GM18867 (cell line): ENCODE measurements at regions not wholly inside any gene's neighbourhood (a gene's known extent, or its start where the extent isn't known, plus 50 kb on each side); places are given as distances from the start of the nearest gene placed in this dataset.

ENCODE experiments used
- ATAC-seq: cut with Tn5 transposase; IDR thresholded peaks from one replicate; pipeline ENCODE4 v1.9.1; 2021; ENCODE audit warnings: mild to moderate bottlenecking, moderate library complexity; ENCODE audit not compliant: unreplicated experiment

DNA sequence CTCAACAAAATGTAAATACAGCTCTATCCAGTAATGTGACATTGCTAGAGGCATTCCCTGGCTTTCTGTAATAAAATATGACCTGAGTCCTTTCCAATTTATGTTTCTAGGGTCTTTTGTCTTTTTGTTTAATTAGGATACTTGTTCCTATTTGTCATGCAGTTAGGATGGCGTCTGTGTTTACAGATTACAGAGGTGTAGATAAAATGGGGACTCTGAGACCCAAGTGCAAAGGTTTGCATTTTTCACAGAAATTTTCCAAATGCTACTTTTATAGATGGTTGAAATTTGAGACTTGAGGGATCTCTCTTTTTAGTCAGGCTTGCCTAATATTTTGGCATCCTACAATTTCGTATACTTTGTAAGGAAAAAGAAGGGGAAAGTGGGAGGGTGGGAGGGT lies 332.4 kb downstream of the PTEN start:
- no peak for ATAC-seq

DNA sequence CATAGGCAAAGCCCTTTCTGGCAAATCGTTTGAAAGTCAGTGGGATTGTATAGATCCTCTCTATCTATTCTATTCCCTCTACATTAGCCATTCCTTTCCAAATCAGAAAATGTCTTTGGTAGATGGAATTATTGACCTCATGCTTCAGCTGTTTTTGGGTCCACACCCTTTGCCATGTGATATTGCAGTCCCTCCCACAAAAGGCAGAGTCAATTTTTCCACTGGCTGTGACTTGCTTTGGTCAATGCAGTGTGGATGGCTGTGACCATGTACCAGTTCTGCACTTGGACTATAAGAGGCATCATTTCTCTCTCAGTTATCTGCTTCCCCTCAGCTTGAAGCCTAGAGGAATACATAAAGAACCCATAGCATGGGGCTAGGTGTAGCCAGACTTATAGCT lies 332.9 kb downstream of the PTEN start:
- no peak for ATAC-seq

DNA sequence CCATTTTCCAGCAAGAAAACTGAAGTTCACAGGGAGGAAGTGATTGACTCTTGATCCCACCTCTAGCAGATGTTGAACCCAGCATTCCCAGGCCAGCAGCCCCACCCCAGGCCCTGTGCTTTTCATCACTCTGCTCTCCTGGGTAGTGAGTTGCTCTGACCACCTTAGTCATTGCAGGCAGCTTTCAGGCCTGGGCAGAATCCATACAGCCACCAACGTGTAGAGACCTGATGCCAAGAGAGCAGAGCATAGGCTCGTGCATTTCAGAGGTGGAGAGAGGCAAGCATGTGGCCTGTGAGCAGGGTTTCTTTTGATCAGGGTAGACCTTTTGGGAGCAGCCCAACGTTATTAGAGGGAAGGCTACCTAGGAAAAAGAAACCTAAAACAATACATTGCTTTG lies 334.6 kb downstream of the PTEN start:
- no peak for ATAC-seq

DNA sequence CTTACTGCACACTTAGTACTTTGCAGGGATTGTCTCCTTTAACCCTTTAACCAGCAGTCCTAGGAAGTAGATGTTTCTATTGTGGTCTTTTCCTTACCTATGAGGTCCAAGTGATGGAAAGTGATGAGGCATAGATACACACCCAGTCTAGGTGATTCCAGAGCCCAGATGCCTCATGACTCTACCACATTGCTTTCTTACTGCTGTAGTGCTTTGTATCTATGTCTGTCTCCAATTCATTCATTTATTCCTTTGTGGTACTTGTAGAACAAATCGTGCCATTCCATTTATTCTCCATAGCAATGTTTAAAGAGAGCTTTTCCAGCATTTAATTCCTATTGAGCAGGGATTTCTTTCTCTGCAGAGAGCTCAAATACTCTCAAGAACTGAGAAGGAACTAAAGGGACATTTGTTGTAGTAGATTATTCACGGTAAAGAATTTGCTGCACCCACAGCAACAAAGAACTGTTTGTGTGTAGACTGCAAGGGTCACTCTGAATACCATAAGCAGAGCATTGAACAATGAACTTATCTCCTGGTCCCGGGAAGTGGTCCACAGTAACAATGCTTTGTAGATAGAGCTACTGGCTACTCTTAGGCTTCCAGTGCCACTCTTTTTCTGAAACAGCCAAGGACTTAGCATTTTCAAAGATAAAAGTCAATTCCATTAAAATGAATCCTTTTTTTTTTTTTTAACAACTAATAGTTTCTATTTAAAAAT lies 337.0 kb downstream of the PTEN start:
- ATAC-seq = no peak

DNA sequence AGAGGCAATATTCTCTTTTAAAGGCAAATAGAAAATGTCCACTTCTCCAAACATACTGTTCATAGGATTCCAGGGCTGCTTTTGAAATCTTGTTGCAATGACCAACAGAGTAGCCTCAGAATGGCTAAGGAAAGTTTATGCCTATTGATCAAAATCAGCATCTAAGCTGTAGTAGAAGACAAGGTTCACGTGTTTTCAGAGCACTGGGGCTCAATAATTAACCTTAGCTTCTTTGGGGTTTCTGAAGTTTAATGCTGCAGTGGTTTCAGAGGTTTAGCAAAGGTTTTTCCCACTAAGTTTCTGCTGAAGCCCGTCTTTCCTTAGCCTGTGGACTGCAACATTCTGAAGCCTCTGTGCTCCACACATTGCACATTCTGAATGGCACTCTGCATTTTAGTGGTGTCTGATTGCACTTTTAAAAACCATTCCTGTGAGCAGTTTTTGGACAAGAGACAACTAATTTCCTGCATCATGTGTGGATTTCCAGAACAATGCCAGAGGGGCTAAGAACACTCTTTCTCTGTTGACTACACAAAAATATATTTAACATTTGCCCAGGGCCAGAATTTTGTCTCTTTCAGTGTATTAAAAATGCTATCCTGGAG lies 342.5 kb downstream of the PTEN start:
- no peak for ATAC-seq

DNA sequence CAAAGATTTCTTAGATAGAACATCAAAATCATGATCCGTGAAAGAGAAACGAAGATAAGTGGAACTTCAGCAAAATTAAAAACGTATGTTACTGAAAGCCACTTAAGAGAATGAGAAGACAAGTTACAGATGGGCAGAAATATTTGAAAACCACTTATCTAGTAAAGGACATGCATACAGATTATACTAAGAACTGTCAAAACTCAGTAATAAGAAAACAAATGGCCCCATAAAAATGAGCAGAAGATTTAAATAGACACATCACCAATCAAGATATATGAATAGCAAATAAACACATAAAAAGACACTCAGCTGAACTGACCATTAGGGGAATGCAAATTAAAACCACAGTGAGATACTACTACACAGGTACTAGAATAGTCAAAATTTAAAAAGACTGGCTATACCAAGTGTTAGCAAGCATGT lies 343.7 kb downstream of the PTEN start:
- ATAC-seq = no peak

DNA sequence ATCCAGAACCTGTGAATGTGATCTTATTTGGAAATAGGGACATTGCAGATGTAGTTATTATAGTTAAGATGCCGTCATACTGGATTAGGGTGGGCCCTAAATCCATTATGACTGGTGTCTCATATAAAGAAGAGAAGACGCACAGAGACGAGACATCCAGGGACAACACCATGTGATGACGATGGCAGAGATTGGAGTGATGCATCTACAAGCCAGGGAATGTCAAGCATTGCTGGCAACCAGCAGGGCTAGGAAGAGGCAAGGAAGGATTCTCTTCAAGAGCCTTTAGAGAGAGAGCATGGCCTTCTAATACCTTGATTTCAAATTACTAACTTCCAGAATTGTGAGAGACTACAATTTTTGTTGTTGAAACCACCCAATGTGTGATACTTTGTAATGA lies 345.8 kb downstream of the PTEN start:
- ATAC-seq = no peak

DNA sequence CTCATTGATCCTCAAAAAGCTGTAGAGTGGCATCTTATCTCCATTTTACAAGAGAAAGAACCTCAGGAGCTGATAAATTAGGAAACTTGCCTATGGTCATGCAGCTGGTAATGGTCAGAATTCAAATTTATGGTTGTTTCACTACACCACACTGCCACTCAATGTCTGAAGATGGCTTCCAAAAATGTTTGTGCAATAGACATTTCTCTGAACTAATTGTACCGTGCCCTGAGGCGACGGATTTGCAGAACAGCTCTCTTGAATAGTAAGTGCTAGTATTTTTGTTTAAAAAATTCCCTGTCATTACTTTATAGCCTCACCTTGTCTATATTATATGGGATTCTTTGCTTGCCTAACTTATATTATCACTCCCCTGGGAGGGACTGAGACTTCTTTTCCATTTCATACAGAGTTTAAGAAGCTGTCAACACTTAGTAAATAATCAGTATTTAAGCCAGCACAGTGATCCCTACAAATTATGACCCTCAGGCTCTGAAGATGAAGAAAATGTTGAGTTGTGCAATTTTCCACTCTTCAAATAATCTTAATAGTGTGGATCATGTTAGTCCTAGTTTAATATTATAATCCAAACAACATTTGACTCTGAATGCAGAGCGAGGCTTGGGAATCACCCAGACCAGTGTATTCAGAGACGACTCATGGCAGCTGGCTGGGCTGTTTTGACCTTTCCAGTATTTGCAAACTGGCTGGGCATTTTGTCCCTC lies 346.6 kb downstream of the PTEN start:
- ATAC-seq = no peak

DNA sequence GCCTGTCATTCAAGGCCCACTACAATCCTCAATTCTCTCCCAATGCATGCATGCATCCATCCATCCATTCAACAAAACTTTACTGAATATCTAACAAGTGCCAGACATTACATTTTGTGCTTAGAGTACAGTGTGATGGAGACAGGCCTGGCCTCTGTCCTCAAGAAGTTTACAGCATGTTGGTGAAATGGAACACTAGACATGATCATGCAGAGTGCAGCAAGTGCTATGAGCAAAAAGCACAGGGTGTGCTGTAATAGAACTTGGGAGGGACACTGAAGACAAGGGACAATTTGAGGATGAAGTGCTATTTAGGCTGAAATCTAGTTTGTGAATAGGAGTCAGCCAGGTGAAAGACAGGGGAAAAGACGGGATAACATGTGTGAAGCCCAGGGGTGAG lies 347.8 kb downstream of the PTEN start:
- no peak for ATAC-seq

DNA sequence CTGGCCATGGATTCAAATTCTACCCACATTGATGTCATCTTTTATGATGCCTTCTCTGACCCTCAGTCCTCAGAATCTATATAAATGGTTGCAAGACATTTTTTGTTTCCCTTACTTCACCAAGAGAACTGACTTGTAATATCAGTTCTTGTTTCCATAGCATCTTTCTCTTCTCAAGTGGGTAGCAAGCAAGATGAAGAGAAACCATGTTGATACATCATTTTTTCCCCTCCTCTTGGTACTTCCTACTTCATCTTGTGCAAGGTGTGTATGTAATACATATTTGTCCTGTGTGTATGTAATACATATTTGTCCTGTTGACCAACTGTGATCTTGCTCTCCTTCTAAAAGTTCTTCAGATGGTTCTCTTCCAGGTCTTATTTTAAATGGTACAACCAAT lies 348.6 kb downstream of the PTEN start:
- ATAC-seq = no peak

DNA sequence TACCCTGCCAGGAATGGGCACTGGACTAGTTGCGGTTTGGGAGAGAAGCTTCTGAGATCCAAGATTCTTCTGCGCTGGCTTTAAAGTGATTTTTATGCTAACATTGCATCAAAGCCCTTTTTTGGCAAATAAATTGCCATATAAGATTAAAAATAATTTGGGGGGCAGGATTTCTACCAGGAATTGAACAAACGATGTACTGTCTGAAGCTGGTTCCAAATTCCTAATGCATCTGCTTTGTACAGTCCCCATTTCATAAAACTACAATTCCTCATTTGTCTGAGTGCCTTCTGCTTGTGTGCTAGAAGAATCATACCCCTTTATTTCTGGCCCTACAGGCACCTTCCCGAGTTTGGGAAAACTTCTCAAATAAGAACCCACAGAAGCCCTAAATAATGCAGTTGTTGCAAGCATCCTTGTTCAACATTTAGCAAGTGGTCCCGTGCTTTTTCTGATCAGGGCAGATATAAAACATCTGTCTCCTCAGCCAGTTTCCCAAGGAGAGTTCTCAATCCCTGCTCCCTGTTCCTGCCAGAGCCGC lies 349.7 kb downstream of the PTEN start:
- ATAC-seq = no peak

DNA sequence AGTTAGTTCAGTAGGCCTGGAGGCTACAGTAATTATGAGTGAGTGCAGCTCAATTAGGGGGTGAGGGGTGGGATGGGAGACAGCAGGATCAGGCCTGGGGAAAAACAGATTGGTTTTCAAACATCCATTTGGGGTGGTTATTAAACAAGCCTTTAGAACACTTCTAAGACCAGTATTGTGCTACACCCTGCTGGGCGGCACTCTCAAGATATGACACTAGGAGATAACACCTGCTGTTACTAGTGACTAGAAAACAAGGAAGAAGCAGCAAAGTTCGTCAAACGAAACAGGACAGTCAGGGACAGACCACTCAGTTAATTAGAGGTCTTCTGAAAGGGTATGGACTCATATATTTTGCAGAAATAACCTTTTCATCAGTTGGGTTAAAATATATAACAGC lies 353.6 kb downstream of the PTEN start:
- ATAC-seq = no peak

DNA sequence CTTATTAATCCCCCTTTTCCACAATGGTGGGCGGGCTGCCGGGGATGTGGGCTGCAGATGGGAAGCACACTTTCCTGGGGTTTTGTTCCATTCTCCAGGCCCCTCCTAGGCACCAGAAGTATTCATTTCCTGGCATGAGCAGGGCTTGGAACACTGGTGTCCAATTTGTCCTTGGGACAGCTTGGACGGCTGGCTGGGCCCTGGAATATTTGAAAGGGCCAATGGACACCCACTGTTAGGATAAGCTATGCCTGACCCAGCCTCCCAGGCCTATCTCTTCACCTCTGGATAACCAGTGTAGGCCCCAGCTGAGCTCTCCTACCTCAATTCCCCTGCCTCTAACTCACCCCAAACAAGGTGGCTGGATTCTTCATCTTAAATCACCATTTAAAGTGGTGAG lies 354.9 kb downstream of the PTEN start:
- no peak for ATAC-seq

DNA sequence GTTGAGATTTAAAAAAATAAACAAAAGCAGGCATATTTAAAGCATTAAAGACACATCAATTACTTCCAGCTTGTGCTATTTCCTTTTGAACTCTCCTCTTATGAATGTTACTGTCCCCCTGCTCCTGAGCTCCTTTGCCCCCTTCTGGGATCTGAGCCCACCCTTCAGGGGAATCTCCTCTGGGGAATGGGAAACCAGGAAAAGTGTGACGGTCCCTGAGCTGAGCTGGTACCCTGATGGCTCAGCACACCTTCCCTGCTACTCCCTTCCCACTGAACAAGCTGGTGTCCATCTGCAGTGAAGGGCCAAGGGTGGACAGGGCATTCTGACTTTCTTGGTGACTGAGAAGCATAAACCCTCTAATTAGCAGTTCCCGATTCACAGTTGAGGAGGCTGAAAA lies 356.3 kb downstream of the PTEN start:
- no peak for ATAC-seq

DNA sequence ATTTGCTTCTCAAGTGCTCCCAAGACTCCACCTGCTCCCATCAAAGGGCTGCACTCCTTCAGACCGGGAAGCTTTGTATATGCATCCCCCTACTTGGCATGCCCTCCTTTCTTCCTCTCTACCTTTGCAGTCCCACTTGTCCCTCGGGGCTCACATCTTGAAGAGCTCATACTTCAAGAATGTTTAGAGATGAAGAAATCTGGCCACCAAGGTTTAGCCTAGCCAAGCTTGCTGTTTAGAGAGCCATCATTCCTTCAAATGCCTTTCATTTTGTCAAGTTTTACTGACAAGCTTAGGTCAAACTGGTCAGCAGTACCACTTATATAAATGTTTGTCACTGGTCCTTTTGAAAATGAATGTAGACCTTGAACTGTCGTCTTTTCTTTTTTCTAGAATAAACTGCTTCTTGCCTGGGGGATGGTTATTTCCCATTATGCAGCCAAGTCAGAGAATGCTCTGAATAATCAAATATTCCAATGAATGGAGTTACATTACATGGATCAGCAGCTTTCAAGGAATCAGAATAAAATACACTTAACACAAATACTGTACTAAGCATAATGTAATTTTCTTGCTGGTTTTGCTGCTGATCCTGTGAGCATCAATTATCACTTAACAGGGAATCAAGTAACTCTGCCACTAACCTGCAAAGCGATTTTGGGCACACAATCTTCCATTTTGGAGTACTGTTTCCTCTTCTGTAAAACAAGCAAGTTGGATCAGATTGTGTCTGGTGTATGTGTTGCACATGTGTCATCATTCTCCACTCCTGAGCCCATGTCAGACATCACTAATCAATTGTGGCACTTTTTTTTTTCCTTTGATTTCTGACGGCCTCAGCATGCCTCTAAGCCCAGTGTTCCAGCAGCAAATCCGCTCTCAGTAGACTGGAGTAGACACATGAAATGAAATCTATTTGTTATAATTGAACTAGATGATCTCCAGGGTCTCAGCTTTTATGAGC lies 357.9 kb downstream of the PTEN start:
- ATAC-seq = no peak

DNA sequence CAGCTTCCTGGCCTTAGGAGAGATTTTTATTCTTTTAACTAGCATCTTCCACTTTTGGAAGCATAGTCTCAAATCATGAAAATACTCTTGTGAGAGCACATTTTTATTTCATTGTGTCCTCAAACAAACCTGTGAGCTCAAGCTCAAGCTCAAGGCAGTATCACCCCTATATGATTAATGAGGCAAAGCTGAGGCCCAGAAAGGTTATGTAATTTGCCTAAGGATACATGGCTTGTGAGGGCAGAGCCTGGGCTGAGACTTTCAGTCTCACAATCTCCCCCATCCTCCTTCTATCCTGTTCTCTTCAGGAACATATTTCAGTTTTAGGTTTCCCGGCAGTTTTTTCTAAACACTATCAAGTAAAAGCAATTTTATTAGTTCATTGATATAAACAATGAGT lies 359.5 kb downstream of the PTEN start:
- no peak for ATAC-seq
